ENCODE measurements at regions not wholly inside any gene's neighbourhood (a gene's known extent, or its start where the extent isn't known, plus 50 kb on each side); places are given as distances from the start of the nearest gene placed in this dataset.

DNA sequence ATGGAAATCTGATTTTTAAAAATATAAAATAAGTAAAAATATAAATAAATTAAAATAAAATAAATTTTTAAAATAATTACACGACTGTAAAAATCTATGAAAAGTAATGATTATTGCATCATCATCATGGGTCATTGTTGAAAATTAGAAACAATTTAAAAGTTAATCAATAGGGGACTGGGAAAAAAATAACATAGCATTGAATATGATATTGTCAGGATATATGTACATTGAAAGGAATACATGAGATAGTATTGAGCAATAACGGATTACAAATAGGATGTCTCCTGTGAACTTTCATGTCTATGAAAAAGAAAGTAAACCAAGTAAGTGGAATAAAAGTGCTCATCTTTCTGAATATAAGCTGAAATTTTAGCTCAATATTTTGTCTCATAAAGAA is 566.8 kb upstream of the HTR2C start (continued):
- TF ChIP-seq, protein P1, sequence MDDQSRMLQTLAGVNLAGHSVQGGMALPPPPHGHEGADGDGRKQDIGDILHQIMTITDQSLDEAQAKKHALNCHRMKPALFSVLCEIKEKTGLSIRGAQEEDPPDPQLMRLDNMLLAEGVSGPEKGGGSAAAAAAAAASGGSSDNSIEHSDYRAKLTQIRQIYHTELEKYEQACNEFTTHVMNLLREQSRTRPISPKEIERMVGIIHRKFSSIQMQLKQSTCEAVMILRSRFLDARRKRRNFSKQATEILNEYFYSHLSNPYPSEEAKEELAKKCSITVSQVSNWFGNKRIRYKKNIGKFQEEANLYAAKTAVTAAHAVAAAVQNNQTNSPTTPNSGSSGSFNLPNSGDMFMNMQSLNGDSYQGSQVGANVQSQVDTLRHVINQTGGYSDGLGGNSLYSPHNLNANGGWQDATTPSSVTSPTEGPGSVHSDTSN (CRISPR knock-in tag; IDR thresholded peaks at IDR 0.05): no peak
- no peak for TF ChIP-seq ZNF37A (tag by site-specific recombination; IDR thresholded peaks at IDR 0.05)
- TF ChIP-seq KLF9 (tag by site-specific recombination; IDR thresholded peaks at IDR 0.05; ENCODE audit: low read depth): no peak
- no peak for TF ChIP-seq ZBTB17 (tag by site-specific recombination; IDR thresholded peaks at IDR 0.05)
- no peak for TF ChIP-seq ZNF549 (tag by site-specific recombination; IDR thresholded peaks at IDR 0.05)

DNA sequence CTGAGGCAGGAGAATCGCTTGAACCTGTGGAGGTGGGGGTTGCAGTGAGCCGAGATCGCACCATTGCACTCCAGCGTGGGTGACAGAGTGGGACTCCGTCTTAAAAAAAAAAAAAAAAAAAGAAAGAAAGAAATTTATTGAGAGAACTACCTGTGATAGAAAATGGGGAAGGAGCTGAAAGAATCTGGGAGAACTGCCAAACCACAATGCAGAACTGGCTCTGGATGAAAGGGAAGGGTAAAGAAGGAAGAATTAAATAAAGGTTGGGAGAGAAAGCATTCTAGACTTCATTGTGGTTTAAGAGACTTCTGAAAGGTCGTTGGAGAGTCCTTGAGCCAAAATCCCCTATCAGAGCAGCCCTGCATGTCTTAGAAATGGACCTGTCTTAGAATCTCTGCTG is 567.9 kb upstream of the HTR2C start:
- no peaks in the 10 kb centered on the region for H3K36me3 ChIP-seq (ENCODE audit: control insufficient read depth in 2 of 2, insufficient read depth in 1 of 2, low read length in 2 of 2)
- no peaks in the 10 kb centered on the region for H3K4me1 ChIP-seq (ENCODE audit: control insufficient read depth, insufficient read depth, low read length)
- H3K4me3 ChIP-seq (ENCODE audit: low read depth, low read length): no peak overlapping the region
- ChIA-PET CTCF (no interaction called here), POLR2A (no interaction called here)
- TF ChIP-seq BCL11A (tag by site-specific recombination; IDR thresholded peaks at IDR 0.05; ENCODE audit: low read depth) (no peak), ZBTB17 (tag by site-specific recombination; IDR thresholded peaks at IDR 0.05) (no peak)
- TF ChIP-seq, protein P2, sequence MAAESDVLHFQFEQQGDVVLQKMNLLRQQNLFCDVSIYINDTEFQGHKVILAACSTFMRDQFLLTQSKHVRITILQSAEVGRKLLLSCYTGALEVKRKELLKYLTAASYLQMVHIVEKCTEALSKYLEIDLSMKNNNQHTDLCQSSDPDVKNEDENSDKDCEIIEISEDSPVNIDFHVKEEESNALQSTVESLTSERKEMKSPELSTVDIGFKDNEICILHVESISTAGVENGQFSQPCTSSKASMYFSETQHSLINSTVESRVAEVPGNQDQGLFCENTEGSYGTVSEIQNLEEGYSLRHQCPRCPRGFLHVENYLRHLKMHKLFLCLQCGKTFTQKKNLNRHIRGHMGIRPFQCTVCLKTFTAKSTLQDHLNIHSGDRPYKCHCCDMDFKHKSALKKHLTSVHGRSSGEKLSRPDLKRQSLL (tag by site-specific recombination; IDR thresholded peaks at IDR 0.05): no peak
- TF ChIP-seq, protein P3, sequence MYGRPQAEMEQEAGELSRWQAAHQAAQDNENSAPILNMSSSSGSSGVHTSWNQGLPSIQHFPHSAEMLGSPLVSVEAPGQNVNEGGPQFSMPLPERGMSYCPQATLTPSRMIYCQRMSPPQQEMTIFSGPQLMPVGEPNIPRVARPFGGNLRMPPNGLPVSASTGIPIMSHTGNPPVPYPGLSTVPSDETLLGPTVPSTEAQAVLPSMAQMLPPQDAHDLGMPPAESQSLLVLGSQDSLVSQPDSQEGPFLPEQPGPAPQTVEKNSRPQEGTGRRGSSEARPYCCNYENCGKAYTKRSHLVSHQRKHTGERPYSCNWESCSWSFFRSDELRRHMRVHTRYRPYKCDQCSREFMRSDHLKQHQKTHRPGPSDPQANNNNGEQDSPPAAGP (tag by site-specific recombination; IDR thresholded peaks at IDR 0.05): no peak
- no peaks in the 10 kb centered on the region for H3K9me3 ChIP-seq (ENCODE audit: control insufficient read depth, insufficient read depth, low read depth, low read length)
- no peak overlapping the region for H3K27ac ChIP-seq (ENCODE audit: extremely low read depth, low read depth, low read length)

DNA sequence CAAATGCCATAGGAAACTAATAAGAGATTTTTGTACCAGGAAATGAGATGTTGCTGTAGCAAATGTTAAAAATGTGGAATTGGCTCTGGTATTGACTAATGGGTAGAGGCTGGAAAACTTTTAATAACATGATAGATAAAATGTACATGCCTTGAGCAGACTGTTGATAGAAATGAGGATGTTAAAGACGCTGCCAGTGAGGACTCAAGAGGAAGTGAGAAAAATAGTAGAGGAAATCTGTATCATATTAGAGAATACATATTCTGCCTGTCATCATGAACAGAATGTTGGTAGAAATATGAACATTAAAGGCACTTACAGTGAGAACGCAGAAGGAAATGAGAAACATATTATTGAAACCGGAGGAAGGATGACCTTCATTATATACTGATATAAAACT is 577.2 kb upstream of the HTR2C start:
- no peaks in the 10 kb centered on the region for H3K4me1 ChIP-seq (ENCODE audit: control insufficient read depth, insufficient read depth, low read length)
- CTCF ChIA-PET: interaction anchor here (0.8 kb wide), 1 partner anchor 246 kb away, joined by 4 read pairs; no protein-coding TSS in a partner anchor
- no peaks in the 10 kb centered on the region for H3K36me3 ChIP-seq (ENCODE audit: control insufficient read depth in 2 of 2, insufficient read depth in 1 of 2, low read length in 2 of 2)
- no peaks in the 10 kb centered on the region for H3K9me3 ChIP-seq (ENCODE audit: control insufficient read depth, insufficient read depth, low read depth, low read length)
- no peak overlapping the region for H3K27ac ChIP-seq (ENCODE audit: extremely low read depth, low read depth, low read length)
- H3K4me3 ChIP-seq (ENCODE audit: low read depth, low read length): no peak overlapping the region
- POLR2A ChIA-PET: no interaction called here
- TF ChIP-seq ZNF426 (tag by site-specific recombination; IDR thresholded peaks at IDR 0.05): no peak
- no peak for TF ChIP-seq ZNF121 (tag by site-specific recombination; IDR thresholded peaks at IDR 0.05)
- TF ChIP-seq, protein P4, sequence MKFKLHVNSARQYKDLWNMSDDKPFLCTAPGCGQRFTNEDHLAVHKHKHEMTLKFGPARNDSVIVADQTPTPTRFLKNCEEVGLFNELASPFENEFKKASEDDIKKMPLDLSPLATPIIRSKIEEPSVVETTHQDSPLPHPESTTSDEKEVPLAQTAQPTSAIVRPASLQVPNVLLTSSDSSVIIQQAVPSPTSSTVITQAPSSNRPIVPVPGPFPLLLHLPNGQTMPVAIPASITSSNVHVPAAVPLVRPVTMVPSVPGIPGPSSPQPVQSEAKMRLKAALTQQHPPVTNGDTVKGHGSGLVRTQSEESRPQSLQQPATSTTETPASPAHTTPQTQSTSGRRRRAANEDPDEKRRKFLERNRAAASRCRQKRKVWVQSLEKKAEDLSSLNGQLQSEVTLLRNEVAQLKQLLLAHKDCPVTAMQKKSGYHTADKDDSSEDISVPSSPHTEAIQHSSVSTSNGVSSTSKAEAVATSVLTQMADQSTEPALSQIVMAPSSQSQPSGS (tag by site-specific recombination; IDR thresholded peaks at IDR 0.05; ENCODE audit: low read depth): no peak
- TF ChIP-seq ZEB2 (tag by site-specific recombination; IDR thresholded peaks at IDR 0.05): no peak
- no peak for TF ChIP-seq ZNF48 (tag by site-specific recombination; IDR thresholded peaks at IDR 0.05)
- TF ChIP-seq ZNF670 (tag by site-specific recombination; IDR thresholded peaks at IDR 0.05; ENCODE audit: low read depth): no peak
- TF ChIP-seq ZNF184 (tag by site-specific recombination; IDR thresholded peaks at IDR 0.05): no peak
- no peak for TF ChIP-seq ZNF777 (tag by site-specific recombination; IDR thresholded peaks at IDR 0.05; ENCODE audit: borderline replicate concordance)
- TF ChIP-seq ZNF510 (tag by site-specific recombination; IDR thresholded peaks at IDR 0.05; ENCODE audit: insufficient replicate concordance): no peak
- TF ChIP-seq ZNF529 (tag by site-specific recombination; IDR thresholded peaks at IDR 0.05; ENCODE audit: insufficient replicate concordance): no peak
- no peak for TF ChIP-seq ZNF571 (tag by site-specific recombination; IDR thresholded peaks at IDR 0.05)
- TF ChIP-seq ZNF23 (tag by site-specific recombination; IDR thresholded peaks at IDR 0.05; ENCODE audit: borderline replicate concordance): no peak
- TF ChIP-seq ZFP37 (tag by site-specific recombination; IDR thresholded peaks at IDR 0.05): no peak
- TF ChIP-seq ZNF416 (tag by site-specific recombination; IDR thresholded peaks at IDR 0.05): no peak
- TF ChIP-seq, protein P5, sequence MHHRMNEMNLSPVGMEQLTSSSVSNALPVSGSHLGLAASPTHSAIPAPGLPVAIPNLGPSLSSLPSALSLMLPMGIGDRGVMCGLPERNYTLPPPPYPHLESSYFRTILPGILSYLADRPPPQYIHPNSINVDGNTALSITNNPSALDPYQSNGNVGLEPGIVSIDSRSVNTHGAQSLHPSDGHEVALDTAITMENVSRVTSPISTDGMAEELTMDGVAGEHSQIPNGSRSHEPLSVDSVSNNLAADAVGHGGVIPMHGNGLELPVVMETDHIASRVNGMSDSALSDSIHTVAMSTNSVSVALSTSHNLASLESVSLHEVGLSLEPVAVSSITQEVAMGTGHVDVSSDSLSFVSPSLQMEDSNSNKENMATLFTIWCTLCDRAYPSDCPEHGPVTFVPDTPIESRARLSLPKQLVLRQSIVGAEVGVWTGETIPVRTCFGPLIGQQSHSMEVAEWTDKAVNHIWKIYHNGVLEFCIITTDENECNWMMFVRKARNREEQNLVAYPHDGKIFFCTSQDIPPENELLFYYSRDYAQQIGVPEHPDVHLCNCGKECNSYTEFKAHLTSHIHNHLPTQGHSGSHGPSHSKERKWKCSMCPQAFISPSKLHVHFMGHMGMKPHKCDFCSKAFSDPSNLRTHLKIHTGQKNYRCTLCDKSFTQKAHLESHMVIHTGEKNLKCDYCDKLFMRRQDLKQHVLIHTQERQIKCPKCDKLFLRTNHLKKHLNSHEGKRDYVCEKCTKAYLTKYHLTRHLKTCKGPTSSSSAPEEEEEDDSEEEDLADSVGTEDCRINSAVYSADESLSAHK (tag by site-specific recombination; IDR thresholded peaks at IDR 0.05): no peak
- TF ChIP-seq, protein P6, sequence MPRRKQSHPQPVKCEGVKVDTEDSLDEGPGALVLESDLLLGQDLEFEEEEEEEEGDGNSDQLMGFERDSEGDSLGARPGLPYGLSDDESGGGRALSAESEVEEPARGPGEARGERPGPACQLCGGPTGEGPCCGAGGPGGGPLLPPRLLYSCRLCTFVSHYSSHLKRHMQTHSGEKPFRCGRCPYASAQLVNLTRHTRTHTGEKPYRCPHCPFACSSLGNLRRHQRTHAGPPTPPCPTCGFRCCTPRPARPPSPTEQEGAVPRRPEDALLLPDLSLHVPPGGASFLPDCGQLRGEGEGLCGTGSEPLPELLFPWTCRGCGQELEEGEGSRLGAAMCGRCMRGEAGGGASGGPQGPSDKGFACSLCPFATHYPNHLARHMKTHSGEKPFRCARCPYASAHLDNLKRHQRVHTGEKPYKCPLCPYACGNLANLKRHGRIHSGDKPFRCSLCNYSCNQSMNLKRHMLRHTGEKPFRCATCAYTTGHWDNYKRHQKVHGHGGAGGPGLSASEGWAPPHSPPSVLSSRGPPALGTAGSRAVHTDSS (tag by site-specific recombination; IDR thresholded peaks at IDR 0.05): no peak
- no peak for TF ChIP-seq BCL11B (tag by site-specific recombination; IDR thresholded peaks at IDR 0.05; ENCODE audit: low read depth)
- TF ChIP-seq IKZF3 (tag by site-specific recombination; IDR thresholded peaks at IDR 0.05): no peak

All from HEK293 (cell line).